ENCODE measurements at regions not wholly inside any gene's neighbourhood (a gene's known extent, or its start where the extent isn't known, plus 50 kb on each side); places are given as distances from the start of the nearest gene placed in this dataset.
"Not testable (repeated sequence)": the region's sequence is repeated elsewhere in the genome, so short reads cannot be mapped to it uniquely, and the experiment has no call there.

DNA sequence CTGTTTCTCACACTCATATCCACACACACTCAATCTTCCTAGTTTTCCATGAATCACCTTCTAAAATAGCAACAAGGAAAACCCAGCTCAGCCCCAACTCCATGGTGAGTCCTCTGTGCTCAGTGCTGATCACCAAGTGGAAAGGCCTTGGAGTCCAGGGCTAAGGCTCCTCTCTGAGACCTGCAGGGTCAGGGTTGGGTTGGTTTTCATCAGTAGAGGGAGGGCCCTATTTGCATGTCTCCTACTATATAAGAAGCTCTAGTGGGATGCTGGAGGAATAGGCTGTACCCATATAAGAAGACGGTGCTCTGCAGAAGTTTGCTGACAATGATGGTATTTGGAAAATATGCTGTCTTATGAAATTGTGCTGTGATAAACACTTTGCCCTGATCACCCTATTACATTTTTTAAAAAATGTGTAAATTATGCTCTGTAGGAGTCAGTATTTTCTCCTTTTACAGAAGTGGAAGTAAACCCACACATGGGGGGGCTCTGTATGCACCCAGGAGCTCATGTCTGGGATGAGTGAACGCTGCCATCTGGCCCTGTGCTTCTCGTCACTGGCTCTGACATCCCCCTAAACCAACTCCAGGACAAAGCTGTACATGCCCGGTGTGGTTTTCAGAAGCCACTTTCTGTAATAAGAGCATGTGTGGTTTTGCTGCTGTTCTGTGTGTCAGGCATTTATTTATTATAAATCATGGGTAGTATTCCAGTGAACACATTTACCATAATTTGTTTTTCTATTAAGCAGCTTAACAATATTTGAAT is 536.3 kb downstream of the TMEM121 start:
- H3K4me3 ChIP-seq (ENCODE audit: low read depth, low read length): no peak overlapping the region
- TF ChIP-seq, protein P1, sequence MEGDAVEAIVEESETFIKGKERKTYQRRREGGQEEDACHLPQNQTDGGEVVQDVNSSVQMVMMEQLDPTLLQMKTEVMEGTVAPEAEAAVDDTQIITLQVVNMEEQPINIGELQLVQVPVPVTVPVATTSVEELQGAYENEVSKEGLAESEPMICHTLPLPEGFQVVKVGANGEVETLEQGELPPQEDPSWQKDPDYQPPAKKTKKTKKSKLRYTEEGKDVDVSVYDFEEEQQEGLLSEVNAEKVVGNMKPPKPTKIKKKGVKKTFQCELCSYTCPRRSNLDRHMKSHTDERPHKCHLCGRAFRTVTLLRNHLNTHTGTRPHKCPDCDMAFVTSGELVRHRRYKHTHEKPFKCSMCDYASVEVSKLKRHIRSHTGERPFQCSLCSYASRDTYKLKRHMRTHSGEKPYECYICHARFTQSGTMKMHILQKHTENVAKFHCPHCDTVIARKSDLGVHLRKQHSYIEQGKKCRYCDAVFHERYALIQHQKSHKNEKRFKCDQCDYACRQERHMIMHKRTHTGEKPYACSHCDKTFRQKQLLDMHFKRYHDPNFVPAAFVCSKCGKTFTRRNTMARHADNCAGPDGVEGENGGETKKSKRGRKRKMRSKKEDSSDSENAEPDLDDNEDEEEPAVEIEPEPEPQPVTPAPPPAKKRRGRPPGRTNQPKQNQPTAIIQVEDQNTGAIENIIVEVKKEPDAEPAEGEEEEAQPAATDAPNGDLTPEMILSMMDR (conservative IDR thresholded peaks at IDR 0.05; ENCODE audit: low read depth, low read length): no peak
- no peak for DNase-seq (ENCODE audit: low read depth)

DNA sequence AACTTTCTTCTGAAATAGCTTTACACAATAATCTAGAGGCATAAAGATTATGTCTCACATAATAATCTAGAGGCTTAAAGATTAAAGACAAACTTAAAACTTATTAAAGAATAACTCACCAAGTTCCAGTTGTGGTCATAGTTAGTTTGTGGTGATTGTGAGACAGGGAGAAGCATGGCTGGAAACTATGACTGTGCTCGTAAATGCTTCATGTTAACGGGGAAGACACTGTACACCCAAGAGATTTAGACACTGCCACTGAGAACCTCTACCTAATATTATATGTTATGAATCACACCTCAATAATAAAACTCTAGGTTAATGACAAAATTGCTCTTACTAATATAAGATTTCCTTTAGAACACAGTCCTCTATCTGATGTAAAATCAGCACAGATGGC is 541.6 kb downstream of the TMEM121 start:
- TF ChIP-seq, protein P1 (conservative IDR thresholded peaks at IDR 0.05; ENCODE audit: low read depth, low read length): no peak
- no peak for DNase-seq (ENCODE audit: low read depth)
- H3K4me3 ChIP-seq (ENCODE audit: low read depth, low read length): no peak overlapping the region

DNA sequence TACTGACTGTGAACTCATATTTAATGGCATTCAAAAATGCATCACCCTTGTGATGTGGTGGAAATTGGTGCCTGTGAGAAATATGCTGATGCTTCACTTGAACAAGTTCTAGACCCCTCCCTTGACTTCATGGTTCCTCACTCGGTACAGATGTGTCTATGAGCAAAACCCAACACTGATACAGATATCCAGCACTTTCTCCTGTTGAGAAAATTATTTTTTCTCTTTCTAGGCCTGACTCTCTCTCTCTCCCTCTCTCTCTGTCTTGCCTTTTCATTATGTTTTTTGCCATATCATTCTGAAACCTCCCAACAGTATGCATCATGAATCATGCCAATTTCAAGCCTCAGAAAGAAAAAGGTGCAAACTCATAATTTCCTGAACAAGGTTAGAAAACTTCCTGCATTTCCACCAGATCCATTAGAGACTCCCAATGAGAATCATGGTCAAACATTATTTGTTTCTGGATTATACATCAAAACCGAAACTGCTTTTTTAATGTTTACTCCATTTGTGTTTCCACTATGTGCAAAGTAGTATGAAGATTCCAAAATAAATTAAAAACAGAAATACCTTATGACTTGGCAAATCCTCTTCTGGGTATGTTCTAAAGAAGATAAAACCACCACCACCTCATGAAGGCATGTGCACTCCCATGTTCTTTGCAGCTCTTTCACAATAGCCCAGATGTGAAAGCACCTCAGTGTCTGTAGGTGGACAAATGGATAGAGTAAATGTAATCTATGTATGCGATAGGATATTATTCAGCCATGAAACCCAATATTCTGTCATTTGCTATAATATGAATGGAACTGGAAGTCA is 543.6 kb downstream of the TMEM121 start:
- DNase-seq (ENCODE audit: low read depth): no peak
- TF ChIP-seq, protein P1 (conservative IDR thresholded peaks at IDR 0.05; ENCODE audit: low read depth, low read length): no peak
- no peak overlapping the region for H3K4me3 ChIP-seq (ENCODE audit: low read depth, low read length)

DNA sequence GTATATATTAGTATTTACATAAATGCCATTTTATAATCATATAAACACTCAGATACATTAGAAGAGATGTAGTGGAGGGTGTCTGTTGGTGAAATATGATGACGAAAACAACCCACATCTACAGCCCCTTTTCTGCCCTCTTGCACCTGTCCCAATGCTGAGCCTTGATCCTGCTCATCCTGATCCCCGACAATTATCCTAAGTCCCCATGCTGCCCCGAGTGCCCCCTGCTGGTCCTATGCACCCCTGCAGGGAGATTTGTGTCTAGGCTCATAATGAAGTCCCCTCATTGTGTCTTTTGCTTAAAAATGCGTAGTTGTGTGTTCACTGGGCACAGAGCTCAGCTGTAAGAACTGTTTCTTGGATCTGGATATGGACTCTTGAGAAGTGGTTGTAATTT is 554.5 kb downstream of the TMEM121 start:
- no peak overlapping the region for H3K4me3 ChIP-seq (ENCODE audit: low read depth, low read length)
- TF ChIP-seq, protein P1 (conservative IDR thresholded peaks at IDR 0.05; ENCODE audit: low read depth, low read length): no peak
- no peak for DNase-seq (ENCODE audit: low read depth)

DNA sequence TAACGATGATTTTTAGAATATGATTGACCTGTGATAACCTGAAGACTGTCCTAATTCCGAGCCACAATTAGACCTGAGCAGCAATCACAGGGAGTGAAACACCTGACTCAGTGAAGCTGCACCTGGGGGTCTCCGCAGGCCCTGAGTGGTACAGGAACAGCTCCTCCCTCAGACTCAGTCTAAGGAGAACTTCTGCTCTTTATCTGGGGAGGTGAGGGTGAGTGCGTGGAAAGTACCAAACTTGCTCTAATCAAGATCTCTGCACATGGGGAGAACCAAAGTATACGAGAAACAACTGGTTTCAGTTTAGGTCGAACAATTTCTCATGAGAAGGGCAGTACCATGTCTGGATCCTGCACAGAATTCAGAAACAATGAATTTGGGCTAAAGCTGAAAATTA is 555.3 kb downstream of the TMEM121 start:
- not testable (repeated sequence) for H3K4me3 ChIP-seq (ENCODE audit: low read depth, low read length); DNase-seq (ENCODE audit: low read depth)

DNA sequence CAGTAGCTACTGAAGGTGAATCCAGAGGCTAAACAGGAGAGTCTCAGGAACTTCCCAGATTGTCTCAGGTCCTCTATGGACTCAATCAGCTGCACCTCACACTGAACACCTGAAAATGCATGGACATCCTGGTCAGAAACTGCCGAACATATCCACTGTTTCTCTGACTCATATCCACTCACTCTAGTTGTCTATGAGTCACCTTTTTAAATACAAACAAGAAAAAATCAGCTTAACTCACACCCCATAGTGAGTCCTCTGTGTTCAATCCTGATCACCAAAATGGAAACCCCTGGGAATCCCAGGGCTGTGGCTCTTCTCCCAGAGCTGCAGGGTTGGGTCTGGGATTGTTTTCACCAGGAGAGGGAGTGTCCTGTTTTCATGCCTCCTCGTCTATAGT is 556.7 kb downstream of the TMEM121 start:
- TF ChIP-seq, protein P1 (conservative IDR thresholded peaks at IDR 0.05; ENCODE audit: low read depth, low read length): no peak
- no peak for DNase-seq (ENCODE audit: low read depth)
- H3K4me3 ChIP-seq (ENCODE audit: low read depth, low read length): no peak overlapping the region

DNA sequence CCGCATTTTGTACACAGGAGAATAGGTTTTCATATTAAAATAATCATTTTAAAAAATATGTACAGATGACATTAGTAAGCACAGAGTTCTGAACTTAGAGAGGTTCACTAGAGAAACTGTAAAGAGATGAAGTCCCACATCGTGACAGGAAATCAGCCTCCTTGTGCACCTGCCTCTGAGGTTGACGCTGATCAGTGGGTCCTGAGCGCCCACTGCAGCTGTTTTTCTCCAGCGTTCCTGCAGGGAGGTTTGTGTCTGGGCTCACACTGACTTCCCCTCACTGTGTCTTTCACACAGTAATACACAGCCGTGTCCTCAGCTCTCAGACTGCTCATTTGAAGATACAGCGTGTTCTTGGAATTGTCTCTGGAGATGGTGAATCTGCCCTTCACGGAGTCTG is 561.5 kb downstream of the TMEM121 start:
- H3K4me3 ChIP-seq (ENCODE audit: low read depth, low read length): no peak overlapping the region
- no peak for DNase-seq (ENCODE audit: low read depth)
- TF ChIP-seq, protein P1 (conservative IDR thresholded peaks at IDR 0.05; ENCODE audit: low read depth, low read length): no peak

DNA sequence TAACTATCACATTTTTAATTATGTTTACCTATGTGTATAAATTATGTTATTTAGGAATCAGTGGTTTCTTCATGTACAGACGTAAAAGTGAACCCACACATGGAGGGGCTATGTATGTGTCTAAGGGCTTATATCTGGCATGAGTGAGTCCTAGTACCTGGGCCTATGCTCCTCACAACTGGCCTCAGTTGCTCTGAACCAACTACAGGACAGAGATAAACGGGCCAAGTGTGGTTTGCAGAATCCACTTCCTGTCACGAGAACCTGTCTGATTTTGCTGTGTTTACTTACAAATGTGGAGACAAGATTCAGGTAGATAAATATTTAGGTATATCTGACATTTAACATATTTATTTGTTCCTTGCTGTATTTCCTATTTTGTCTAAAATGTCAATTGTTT is 562.5 kb downstream of the TMEM121 start:
- H3K4me3 ChIP-seq (ENCODE audit: low read depth, low read length); DNase-seq (ENCODE audit: low read depth): not testable (repeated sequence)
